NCI-H2107 (cell line): ENCODE measurements at regions not wholly inside any gene's neighbourhood (a gene's known extent, or its start where the extent isn't known, plus 50 kb on each side); places are given as distances from the start of the nearest gene placed in this dataset.

Experiments
- DNase-seq: peaks from one replicate; lab custom pipeline; 2025; lab: John Stamatoyannopoulos, UW

DNA sequence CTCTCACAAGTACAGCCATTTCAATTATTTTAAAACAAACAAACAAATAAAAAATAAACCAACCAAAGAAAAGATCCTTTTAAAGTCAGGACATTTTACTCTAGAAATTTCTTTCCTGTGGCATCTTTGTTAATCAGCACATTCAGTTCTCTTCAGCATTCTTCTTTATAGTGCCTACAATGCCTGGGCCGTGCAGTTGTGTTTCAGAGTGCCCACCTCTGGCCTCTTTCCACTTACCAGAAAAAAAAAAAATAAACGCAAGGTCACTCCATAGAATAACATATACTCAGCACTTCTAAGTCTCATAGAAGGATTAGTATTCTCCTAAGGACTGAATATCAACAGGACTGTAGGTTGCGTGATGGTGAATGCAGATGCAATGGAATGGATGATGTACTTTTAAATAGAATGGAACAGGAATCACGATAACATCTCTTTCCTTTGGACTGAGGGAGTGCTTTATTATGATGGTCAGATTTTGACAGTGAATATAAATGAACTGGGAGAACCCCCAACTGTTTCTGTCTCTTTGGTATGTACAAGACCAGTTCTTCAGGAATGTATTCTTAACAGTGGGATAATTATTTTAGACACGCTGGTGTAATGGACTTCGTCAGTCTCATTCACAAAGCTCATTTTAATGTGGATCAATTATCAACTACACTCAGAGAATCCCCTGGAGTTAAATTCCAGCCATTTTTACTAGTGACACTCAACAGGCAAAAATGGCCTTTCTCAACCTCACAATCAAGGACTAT, 125.0 kb upstream of the NBEA start:
- DNase-seq = no peak

DNA sequence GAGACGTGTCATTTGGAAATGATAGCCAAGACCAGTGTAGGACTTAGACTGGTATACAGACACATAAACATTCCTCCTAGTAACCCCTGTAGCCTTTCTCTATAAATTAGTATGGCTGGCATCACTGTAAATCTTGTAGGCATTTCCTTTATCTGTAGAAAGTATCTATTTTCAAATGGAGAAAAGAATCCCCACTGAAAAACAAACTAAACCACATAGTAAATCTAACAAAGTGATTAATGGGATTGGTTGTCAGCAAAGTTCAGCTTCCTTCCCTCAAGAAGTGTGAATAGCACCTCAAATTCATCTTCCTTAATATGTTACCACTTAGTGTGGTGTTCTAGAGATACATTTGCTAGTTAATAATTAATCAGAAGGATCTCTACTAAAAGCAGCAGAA, 119.4 kb upstream of the NBEA start:
- DNase-seq = no peak

DNA sequence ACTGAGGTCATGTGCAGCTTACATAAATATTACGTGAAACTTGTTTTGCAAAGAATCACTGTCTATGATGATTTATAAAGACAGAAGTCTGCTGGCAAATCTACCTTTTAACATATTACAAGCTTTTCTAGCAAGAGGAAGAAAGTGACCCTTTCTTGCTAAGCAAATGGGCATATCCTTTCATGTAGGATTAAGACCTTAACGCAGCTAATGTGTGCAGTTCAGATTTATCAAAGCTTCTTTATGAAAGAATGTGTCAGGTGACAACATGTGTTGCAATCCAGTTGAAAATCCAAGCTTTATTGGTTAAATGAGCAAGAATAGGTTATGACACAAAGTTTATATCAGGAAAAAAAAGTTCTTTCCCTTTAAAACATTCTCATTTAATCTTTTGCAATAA, 115.6 kb upstream of the NBEA start:
- no peak for DNase-seq

DNA sequence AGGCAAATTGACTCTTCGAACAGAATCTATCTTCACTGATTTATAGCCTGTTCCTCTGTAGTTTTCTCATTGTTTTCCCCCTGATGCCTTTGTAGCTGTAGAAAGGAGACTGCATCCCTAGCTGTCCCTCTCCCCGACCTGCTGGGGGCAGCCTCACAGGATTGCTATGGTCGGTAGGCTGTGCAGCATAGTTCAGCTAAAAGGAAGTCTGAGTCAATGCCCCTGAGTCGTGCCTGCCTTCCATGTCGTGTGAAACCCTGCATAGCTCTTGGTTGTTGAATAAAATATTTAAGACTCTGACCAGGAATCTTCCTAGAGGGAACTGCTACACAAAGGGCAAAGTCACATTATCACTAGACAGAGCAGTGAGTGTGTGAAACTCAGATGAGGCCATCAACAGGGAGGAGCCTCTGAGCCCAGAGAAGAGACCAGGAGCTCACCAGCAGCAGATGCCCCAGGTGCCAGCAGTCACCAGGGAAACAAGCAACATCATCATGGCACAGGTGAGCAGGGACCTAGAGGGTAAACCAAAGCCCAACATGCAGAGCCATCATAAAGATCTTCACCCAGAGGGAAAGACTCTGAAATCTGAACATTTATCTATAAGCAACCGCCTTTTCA, 108.4 kb upstream of the NBEA start:
- DNase-seq = no peak

DNA sequence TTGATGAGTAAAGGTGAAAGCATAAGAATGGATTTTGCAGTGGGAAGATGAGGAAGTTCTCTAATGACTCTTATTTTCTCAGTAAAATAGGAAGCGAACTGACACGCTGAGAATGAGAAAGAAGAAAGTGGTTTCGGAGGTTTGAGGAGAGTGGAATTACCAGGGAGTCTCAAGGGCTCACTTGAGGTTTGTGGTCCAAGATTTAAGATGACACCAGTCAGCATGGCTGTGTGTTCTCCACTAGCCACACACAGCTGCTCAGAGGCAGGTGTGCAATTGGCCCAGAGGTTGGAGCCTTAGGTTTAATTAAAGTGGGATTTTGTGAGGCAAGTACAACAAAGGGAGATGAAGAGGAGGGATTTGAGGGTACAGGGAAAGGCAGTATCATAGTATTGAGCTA, 99.6 kb upstream of the NBEA start:
- no peak for DNase-seq

DNA sequence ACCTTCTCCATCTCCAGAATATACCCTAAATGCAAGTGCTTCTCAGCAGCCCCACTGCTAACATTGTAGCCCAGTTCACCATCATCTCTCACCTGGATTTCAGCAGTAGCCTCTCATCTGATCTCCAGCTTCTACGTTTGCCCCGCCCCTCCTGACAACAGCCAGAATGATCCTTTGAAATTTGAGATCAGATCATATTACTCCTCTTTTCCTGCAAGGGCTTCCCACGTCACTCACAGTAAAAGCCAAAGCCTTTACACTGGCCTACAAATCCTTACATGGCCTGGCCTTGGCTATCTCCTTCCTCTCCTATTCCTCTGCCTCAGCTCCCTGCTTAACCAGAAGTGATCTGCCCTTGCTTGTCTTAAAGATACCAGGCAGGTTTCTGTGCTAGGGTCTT, 94.3 kb upstream of the NBEA start:
- DNase-seq = peak; percentile 44

DNA sequence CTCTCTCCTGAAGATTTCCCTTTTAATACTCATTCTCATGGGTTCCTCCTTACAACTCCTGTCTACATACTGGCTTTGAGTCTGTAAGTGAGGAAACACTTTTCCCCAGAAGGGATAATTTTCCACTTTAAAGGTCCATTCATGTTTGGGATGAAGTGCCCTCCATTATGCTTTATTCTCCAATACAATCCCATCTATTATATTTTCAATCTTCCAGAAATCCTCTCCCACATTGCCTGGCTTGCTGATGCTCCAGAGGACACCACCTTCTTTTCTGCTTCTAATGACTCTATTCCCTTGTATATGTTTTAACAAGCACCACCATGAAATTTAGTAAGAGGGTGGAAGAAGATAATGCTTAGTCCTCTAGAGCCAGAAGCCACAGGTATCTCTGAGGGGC, 92.7 kb upstream of the NBEA start:
- DNase-seq = no peak

DNA sequence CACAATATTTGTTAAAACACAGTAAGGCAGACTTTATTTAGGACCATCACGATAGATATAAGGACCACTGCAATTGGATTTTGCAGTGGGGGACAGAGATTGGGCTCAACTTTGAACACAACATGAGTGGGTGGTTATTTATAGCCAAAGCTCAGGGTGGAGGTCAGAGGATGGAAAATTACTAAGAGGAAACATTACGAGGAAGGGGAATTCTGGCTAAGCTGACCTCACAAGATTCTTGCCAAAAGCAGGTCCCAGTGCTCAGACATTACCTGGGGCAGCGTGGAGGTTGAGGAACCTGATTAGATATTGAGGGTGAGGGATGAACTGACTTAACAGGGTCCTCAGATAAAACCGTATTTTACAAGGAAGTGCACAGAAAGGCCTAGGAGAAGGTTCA, 88.9 kb upstream of the NBEA start:
- no peak for DNase-seq

DNA sequence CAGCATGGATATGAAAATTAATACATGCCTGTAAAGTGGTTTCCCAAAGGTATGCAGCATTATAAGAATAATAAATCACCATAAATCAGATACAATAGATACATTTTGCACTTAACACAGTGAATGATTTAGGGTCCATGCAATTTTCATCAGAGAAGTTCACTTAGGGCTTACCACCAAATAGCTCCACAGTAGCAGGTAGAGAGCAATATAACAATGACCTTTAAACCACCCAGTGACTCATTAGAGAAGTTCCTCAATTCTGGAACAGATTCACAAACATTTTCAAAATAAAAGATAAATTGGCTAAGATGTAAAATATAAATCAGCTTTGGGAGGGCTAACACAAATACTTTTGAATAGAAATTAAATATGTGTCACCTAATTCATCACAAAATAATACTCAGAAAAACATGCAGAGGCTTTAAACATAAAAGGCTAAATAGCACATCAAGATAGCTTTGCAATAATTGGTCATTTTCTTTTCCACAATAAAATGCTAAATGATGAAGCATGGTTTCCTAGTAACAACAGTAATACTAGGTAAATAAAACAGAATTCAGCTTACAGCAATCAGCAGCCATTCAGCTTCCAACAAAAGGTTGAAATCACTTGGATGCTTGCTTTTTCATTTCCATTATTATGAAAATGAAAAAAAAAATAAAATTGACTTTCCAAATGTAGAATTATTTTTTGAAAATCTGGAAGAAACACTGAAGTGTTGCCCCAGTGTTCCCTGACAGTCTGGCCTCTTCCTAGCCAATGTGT, 84.3 kb upstream of the NBEA start:
- DNase-seq = no peak

DNA sequence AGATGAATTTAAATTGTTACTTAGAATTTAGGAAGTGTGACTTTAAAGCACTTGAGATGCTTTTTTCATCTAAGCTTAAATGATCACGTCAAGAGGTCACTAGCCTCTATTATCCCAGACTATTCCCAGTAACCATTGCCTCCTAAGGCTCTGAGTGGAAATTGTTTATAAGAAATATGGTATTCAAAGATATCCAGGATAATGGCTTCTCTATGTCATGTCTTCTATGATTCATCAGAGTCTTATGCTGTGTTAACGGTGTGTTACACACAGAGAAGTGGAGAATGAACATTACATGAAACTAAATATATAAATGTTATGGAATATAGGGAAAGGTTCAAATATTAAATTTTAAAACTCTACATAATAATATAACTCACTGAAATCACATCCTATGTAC, 79.8 kb upstream of the NBEA start:
- no peak for DNase-seq

DNA sequence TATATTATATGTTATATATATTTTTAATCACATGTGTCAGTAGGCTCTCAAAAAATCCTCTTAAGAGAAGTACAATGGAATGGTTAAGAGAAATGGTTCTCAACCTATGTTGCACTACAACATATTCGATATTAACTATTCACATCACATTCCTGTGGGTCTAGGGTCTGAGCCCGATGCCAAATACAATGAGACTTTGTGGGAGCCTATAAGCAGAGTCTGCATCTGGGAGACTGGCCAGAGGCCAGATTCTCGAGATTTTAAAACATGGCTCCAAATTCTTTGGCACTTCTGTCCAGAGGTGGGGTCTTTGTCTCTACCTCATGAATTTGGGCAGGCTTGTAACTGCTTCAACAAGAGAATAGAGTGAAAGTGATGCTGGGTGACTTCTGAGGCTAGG, 79.4 kb upstream of the NBEA start:
- DNase-seq = no peak

DNA sequence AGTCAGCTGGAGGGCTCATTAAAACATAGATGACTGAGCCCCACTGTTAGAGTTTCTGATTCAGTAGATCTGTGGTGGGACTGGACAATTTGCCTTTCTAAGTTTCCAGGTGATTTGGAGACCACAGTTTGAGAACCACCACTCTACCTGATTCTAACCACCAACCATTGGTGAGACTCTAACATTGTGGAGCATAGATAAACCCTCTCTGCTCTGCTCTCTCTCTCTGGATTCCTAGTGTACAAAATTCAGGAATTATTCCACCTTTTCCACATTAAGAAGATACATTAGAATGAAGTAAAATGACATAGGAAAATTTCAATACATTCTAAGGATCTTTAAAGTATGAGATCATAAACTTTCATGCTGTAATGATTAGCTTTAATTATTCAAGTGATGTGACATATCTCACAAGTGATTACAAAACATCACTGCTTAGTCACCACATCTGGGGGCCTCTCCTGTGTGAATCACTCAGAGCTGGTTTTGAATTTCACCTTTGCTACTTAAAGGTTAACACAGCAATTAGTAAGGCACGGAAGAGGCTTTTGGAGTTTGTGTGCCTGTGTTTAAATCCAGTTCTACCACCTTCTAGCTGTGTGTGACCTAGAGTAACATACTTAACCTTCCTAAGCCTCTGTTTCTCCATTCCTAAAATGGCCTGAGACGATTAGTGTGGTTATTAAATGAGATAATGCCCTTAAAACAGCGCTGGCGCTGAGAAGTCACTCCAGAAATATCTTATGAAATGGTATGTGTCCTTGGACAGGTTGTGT, 78.5 kb upstream of the NBEA start:
- no peak for DNase-seq

DNA sequence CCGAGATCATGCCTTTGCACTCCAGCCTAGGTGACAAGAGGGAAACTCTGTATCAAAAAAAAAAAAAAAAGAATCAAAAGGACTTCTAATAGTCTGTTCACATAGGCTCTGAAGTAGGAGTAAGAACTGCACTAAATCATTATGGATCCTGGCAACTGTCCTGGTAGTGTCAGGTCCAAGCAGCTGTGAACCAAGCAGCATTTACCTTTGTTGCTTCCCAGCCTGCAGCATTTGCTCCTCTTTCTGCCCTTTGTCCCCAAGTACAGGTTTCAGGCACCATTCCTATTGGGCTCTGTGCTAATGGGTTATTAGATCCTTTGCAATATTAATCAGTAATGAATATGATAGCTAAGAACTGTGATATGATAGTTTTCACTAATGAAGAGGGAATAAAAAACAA, 77.4 kb upstream of the NBEA start:
- no peak for DNase-seq

DNA sequence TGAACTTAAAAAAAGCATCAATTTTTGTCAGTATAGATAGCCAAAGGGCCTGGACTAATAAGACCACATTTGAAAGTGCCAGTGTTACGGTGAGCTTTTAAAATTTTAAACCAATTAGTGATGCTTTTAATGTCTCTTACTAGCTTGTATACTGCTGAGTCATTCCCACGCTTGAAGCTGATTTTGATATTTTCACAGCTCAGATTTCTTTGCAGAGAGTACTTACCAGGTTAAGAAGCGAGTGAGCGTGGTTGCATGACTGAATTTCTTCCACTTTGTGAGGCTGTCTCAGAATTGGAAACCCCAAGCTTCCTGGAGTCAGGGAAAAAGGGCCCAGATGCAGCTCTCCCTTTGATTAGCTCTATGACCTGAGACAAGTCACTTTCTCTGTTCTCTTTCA, 74.5 kb upstream of the NBEA start:
- no peak for DNase-seq

DNA sequence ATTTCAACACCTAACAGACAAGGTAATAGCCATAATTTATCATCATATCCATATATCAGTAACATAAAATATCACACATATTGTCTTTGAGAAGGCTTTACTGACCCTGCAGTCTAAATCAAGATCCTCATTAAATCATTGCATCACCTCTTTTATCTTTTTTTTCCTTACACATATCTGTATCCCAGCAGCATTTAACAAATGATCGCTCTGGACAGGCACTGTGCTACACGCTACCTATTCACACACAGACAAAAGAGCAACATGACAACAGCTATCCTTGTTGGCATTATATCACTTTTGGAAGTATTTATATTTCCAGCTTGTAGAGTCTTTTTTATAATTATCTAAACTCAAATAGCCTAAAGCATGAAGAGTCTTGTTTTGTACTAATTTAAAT, 73.3 kb upstream of the NBEA start:
- DNase-seq = no peak

DNA sequence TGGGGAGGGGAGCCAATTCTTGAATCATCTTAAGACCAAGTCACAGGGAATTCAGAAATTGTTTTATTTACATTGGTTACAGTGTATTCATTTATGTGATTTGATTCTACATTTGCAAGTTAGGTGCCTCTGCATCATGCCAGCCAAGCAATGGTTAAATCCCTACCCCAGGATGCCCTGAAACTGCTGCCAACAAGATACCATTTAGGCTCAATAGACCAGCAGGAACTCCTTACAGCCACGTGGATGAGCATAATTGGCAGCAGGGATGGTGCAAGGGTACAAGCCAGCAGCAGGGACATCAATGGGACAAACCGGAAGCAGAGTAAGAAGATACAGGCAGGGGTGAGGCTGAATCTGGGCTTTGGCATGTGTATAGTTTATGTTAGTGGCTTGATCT, 72.4 kb upstream of the NBEA start:
- no peak for DNase-seq

DNA sequence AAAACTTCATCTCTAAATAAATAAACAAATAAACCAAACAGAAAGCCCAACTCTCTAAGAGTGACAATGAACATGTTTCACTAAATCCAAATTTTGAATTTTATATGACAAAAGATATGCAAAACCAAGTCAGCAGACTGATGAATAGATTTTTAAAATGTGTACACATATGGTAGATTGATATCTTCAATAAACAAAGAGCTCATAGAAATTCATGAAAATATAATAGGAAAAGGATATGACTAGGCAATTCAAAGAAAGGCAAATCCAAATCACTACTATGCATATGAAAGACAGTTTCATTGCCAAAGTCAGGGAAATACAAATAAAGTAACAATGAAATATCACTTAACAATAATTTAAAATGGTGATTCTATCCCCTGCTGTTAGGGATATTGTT, 63.7 kb upstream of the NBEA start:
- no peak for DNase-seq

DNA sequence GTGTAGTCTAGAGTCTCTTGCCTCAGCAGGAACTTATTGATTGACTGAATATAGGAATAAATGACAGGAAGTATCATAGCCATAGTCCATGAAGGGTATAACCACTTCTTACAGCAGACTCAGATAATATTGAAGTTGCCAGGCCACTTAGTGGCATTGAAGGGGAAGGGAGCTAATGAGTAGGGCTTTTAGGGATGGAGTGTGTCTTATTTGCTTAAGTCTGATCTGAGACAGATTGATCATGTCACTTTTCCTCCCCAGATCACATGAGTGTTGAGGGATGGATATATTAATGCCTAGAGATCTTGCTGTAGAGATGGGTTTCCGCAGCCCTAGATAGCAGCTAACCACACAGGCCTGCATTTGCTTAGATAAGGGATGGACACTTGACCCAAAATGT, 62.2 kb upstream of the NBEA start:
- no peak for DNase-seq

DNA sequence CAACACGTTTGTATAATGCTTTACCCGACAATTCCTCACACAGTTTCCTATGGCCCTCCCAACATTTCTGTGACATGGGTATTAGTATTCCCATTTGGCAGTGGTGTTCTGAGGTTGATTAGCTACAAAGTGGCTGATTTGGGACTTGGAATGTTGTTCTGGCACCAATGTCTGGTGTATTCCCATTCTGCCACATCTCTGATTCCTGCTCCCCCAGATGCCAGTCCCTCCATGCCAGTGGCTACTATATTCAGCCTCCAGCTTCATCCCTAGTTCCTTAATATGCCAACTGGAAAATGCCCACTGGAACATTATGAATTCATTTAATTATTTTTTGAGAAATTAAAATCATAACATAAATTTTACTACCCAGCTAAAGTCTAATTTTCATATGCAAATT, 60.6 kb upstream of the NBEA start:
- no peak for DNase-seq

DNA sequence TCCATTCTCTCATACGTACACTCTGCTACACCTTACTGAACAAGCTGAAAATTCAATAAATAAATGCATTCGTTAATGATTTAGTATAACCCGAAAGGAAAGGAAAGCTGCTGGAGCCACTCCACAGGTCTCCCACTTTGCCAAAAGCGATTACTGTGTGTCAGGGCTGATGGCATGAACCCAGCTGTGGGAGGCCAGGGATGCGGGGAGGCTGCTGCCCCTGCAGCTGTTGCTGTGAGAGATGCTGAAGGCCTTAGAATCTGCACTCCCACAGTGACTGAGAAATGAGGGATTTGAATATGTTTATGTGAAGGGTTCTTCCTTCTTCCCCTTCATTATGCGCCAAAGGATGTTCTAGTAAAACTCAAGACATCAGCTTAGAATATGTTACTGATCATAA, 58.7 kb upstream of the NBEA start:
- no peak for DNase-seq

DNA sequence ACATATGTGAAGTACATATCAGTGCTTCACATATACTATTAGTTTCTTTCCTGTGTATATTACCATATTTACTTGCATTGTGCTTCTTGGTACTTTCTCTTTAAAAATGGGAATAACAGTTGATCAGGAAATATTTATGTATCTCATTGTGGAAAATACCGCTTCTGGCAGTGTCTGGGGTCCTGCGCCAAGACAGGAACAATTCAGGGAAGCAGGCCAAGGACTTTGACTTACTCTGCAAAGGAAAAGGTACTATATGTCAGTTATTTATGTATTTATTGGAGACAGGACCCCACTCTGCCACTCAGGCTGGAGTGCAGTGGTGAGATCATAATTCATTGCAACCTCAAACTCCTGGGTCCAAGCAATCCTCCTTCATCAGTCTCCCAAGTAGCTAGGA, 57.7 kb upstream of the NBEA start:
- no peak for DNase-seq

DNA sequence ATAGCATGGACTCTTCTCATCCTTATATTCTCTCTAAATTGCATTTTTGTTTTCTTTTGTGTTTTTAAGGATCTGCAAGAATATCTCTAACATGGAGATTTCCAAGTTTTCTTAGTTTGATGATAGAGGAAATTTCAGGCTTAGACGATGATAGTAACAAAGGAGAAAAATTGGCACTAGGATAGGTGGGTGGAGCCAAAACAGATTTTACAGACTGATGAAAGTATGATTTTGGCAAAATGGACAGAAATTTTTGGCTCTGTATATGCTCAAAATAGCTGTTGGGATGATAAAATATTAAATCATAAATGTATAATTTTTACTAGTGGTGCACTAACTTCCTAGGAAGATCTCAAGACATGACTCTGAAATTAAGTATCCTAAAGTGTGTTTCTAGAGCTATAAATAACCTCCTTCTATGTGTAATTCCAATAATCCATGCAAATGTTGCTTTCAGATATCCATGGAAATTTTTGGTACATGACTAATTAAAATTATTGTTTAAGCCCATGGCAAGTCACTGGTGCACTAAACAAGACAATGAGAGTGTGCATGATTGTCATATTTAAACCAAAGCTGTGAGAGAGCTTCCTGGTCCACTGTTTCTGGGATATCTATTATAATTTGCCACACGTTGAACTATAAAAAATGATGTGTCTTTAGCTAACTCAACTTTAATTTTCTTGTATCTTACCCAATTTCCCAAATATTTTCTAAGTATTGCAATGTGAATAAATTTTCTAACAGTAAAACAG, 55.8 kb upstream of the NBEA start:
- DNase-seq = no peak
